Testis (tissue), 2 donors: ENCODE measurements at regions not wholly inside any gene's neighbourhood (a gene's known extent, or its start where the extent isn't known, plus 50 kb on each side); places are given as distances from the start of the nearest gene placed in this dataset.
A peak's percentile ranks its signal among the peaks of the same experiment; 100 is the strongest.
"Not testable (repeated sequence)": the region's sequence is repeated elsewhere in the genome, so short reads cannot be mapped to it uniquely, and the experiment has no call there.

Source experiments
- DNase-seq: peaks from one replicate; pipeline ENCODE4 v3.0.0-alpha.2; 2019
- H3K27ac ChIP-seq, 2 donors: fragments of 200-600 bp; sonication (generic); one replicate each; pipeline ENCODE4 v1.5.1; 2019
- H3K27me3 ChIP-seq: fragments of 200-600 bp; sonication (generic); one replicate; pipeline ENCODE4 v1.5.1; 2019
- H3K36me3 ChIP-seq: fragments of 200-600 bp; sonication (generic); one replicate; pipeline ENCODE4 v1.5.1; 2017; ENCODE audit warnings: low read depth; ENCODE audit errors: missing control alignments
- H3K4me1 ChIP-seq: fragments of 200-600 bp; sonication (generic); one replicate; pipeline ENCODE4 v1.5.1; 2019
- H3K4me3 ChIP-seq, 2 donors: fragments of 200-600 bp; sonication (generic); one replicate each; pipeline ENCODE4 v1.5.1; 2017 to 2019
- H3K9me3 ChIP-seq: fragments of 200-600 bp; sonication (generic); one replicate; pipeline ENCODE4 v1.5.1; 2017
- POLR2A ChIP-seq: fragments of 450-650 bp; IDR thresholded peaks from one replicate; pipeline ENCODE4 v1.6.1; 2017; ENCODE audit warnings: antibody characterized with exemption, mild to moderate bottlenecking, moderate library complexity
- WGBS, 2 donors: methylation state at CpG; one replicate each; pipeline ENCODE4 v1.1.5; 2018; 5-methylcytosine and 5-hydroxymethylcytosine counted together
- intact Hi-C: fragments of 100-400 bp; cut with DNase I; formaldehyde crosslinking; loops from one replicate; pipeline ENCODE4 v1.15.1; 2023; ENCODE audit warnings: low total_unique reads
- TF ChIP-seq, protein P1 (sequence below), 3 experiments: fragments of 450-650 bp in 2 of 3; fragments of 200-600 bp in 1 of 3; sonication (generic) in 1 of 3; IDR thresholded peaks; one replicate each; pipeline ENCODE4 v1.5.1; 2016 to 2019; ENCODE audit warnings: antibody characterized with exemption in 3 of 3, mild to moderate bottlenecking in 2 of 3, moderate library complexity in 1 of 3

DNA sequence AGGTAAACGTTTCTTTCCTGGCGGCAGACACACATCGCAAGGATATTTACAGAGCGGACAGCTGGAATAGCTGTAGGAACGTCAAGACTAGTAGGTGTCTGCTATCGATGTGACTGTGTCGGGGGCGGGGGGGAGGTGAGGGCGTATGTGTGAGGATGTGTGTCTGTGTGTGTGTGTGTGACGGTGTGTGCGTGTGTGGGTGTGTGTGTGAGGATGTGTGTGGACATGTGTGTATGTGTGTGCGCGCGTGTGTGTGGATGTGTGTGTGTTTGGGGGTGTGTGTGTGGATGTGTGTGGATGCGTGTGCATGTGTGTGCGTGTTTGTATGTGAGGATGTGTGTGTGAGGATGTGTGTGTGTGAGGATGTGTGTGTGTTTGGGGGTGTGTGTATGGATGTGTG, 55.4 kb downstream of the PNMA6F start:
- H3K4me3 ChIP-seq, DNase-seq, intact Hi-C loops, H3K36me3 ChIP-seq, H3K27ac ChIP-seq, H3K27me3 ChIP-seq, H3K4me1 ChIP-seq, H3K9me3 ChIP-seq: not testable (repeated sequence)
- WGBS, 2 donors, result 51 to 69% methylated on average over 9 to 12 of the region's 16 CpGs

DNA sequence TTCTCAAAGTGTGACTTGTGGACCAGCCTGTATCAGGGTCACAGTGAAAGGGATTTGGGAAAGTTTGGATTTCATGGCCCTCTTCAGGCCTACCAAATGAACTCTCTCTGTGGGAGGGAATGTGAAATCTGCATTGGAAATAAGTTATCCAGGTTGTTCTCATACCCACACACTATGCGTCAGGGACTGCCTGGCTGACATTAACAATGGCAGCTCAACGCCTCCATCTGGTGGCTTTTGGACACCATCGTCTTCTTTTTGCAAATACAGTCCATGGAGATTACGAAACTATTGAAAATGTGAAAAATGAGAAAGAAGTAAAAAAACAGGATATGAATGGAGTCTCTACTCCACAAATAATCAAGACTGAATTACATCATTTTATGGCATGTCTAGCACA, 61.1 kb downstream of the PNMA6F start:
- intact Hi-C loops, DNase-seq, H3K27me3 ChIP-seq, H3K4me3 ChIP-seq, H3K36me3 ChIP-seq, H3K4me1 ChIP-seq, H3K9me3 ChIP-seq, H3K27ac ChIP-seq: not testable (repeated sequence)
- no CpG with 5 or more reads among the region's 4 CpGs for WGBS, 2 donors

DNA sequence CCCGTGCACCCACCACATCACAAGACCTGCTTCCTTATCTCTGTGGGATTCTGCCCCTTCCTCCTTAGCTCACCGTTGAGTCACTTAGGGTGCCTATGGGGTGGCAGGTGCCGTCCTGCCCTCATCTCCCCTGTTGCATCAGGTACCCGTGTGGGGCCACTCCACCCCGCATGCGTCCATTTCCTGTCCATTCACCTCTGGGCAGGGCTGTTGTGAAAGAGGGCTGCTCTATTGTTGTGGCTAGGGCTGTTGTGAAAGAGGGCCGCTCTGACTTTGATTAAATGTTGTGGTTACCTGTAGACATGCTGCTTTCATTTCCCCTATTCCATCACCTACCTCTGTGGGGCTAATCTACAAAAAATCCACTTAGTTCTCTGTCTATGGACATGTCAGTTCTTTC, 68.3 kb downstream of the PNMA6F start:
- H3K4me1 ChIP-seq, H3K4me3 ChIP-seq, H3K27ac ChIP-seq, H3K27me3 ChIP-seq, H3K36me3 ChIP-seq, intact Hi-C loops, DNase-seq, H3K9me3 ChIP-seq: not testable (repeated sequence)
- WGBS, 2 donors, result no CpG with 5 or more reads among the region's 7 CpGs

DNA sequence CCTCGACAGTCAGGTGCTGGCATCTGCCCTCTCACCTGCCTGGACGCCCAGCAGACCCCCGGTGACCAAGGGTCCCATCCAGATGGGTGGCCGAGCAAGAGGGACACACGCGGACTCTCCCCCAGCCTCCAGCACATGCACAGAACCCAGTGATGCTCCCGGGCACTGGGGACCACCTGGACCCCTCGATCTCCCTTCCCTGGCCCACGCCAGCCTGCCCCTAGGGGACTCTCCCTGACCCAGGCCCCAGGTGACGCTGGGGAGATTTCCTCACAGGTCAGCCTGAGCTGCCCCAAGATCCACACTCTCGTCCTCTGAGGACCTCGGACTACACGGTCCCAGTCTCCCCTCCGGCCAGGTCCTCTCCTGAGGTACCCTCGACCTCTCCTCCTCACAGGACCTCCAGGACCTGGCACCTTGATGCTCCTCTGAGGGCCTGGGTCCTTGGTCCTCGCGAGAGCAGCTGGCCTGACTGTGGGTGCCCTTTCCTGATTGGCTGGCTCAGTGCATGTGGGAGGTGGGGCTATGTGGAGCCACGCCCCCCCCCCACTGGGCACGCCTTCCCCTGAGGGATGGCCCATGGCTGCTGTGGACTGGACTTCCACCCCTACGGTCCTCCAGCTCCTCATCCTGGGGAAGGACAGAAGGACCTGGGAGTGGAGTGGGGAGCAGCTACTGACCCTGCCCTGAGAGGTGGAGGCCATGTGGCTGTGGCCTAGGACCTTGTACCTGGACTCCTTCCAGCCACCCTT, 69.0 kb downstream of the PNMA6F start:
- 70% methylated on average over 2 of the region's 20 CpGs; no CpG with 5 or more reads in 1 of the 2 donors for WGBS, 2 donors
- H3K4me3 ChIP-seq, H3K27ac ChIP-seq, H3K27me3 ChIP-seq, intact Hi-C loops, H3K9me3 ChIP-seq, H3K4me1 ChIP-seq, H3K36me3 ChIP-seq: not testable (repeated sequence)
- DNase-seq, result peak; percentile 15

DNA sequence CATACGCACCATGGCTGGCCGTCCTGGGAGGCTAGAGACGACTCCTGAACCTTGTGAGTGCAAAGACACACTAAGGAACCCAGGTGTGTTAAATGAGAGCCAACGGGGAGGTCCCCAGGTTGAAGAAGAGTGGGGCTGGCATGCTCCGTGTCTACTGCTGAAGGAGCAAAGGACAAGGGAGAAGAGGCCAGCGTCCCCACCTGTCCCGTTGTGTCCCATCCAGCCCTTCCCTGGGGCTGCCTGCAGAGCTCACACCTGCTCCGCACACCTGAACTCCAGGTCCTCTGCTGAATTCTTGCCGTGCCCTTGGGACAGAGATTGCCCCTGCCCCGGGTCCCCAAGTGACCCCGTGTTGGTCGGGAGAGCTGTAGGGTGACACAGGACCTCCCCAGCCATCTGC, 69.6 kb downstream of the PNMA6F start:
- no CpG with 5 or more reads among the region's 12 CpGs for WGBS, 2 donors
- H3K9me3 ChIP-seq, intact Hi-C loops, H3K27me3 ChIP-seq, H3K27ac ChIP-seq, H3K4me1 ChIP-seq, H3K36me3 ChIP-seq, H3K4me3 ChIP-seq, DNase-seq: not testable (repeated sequence)

DNA sequence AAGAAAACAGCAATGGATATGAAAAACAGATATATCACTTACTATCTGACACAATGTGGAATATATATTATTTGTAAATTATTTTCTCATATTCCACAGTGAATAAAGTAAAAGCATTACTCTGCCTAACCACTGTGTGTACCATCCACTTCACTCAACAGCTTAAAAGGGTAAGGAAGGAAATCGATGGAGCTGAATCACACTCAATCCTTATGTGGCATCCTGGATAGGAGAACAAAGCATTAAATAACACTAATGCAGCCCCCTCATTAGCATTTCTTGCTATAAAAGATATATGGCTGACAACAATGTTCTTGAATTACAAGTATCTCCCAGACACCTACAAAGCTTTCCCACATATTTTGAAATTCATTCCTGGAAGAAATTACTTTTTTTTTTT, 70.8 kb downstream of the PNMA6F start:
- H3K9me3 ChIP-seq, H3K36me3 ChIP-seq, DNase-seq, H3K27me3 ChIP-seq, H3K27ac ChIP-seq, H3K4me1 ChIP-seq, H3K4me3 ChIP-seq, intact Hi-C loops: not testable (repeated sequence)
- WGBS, 2 donors, result 86 to 100% methylated on average over 1 of the region's 1 CpG

DNA sequence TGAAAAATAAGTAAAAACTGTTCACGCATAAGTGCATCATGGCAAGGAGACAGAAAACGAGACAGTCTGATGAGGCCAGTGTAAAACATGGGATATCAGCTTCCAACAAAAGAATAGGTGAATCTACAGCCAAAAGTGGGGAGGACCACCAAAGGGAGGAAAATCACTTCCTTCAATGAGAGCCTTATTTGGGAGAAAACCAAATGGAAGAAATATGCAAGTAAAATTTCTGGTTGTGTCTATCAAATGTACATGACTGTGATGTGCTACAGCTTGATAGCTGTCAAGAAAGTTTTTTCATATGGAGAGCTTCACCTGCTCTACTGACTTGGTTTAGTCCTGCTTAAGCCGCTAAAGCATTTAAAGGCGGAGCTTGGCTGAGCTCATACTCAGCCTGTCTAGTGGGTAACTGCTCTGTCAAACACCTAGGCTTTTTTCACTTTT, 66.2 kb downstream of the MAGEA1 start:
- 38 to 39% methylated on average over 4 of the region's 4 CpGs for WGBS, 2 donors

More for the DNA sequence above, 66.2 kb downstream of the MAGEA1 start:
- no peak for DNase-seq
- H3K36me3 ChIP-seq, result no peaks in the 10 kb centered on the region
- no peaks in the 10 kb centered on the region for H3K4me1 ChIP-seq
- TF ChIP-seq, protein P1, sequence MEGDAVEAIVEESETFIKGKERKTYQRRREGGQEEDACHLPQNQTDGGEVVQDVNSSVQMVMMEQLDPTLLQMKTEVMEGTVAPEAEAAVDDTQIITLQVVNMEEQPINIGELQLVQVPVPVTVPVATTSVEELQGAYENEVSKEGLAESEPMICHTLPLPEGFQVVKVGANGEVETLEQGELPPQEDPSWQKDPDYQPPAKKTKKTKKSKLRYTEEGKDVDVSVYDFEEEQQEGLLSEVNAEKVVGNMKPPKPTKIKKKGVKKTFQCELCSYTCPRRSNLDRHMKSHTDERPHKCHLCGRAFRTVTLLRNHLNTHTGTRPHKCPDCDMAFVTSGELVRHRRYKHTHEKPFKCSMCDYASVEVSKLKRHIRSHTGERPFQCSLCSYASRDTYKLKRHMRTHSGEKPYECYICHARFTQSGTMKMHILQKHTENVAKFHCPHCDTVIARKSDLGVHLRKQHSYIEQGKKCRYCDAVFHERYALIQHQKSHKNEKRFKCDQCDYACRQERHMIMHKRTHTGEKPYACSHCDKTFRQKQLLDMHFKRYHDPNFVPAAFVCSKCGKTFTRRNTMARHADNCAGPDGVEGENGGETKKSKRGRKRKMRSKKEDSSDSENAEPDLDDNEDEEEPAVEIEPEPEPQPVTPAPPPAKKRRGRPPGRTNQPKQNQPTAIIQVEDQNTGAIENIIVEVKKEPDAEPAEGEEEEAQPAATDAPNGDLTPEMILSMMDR (IDR thresholded peaks at IDR 0.05), result no peak
- TF ChIP-seq POLR2A, result no peak
- H3K9me3 ChIP-seq, result no peaks in the 10 kb centered on the region
- no peaks in the 10 kb centered on the region for H3K27me3 ChIP-seq
- intact Hi-C loops, result no loop called here
- H3K27ac ChIP-seq, result no peak overlapping the region
- H3K4me3 ChIP-seq, result no peak overlapping the region
